Right renal cortex interstitium (tissue), 3 donors: ENCODE measurements at regions not wholly inside any gene's neighbourhood (a gene's known extent, or its start where the extent isn't known, plus 50 kb on each side); places are given as distances from the start of the nearest gene placed in this dataset.

Experiments
- DNase-seq, 3 donors: peaks; one replicate each; pipeline ENCODE4 v3.0.0-alpha.2; 2013; ENCODE audit warnings: low read depth in 3 of 3, low spot score in 2 of 3

- no peak for DNase-seq
These were observed 254.7 kb downstream of the MAN2A1 start for GRCh38 chr5:109944461-109944860.

DNA sequence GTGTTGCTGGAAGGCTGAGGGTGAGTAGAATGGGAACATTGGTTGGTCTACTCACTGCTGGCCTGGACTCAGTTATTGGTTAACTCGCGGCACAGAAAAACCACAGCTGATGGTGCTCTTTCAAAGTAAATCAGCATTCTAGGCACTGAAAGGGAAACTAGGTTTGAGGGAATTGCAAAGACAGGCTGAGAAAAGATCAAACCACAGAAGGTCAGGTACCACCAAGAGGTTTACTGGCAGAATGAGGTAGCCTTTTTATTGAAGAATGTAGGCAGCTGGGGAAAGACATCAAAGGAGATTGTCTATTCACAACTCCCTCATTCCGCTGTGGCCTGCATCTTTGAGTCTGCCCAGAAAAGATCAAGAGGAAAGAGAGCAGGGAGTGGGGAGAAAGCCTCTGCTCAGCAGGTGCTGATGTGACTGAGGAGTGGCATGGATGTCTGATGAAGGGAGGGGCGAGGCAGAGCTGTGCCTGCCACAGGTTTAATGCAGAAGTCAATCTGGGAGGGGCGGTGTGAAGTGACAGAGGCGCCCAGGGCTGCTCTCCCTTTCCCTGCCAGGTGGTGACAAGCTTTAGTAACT is 255.5 kb downstream of the MAN2A1 start:
- DNase-seq = no peak

DNA sequence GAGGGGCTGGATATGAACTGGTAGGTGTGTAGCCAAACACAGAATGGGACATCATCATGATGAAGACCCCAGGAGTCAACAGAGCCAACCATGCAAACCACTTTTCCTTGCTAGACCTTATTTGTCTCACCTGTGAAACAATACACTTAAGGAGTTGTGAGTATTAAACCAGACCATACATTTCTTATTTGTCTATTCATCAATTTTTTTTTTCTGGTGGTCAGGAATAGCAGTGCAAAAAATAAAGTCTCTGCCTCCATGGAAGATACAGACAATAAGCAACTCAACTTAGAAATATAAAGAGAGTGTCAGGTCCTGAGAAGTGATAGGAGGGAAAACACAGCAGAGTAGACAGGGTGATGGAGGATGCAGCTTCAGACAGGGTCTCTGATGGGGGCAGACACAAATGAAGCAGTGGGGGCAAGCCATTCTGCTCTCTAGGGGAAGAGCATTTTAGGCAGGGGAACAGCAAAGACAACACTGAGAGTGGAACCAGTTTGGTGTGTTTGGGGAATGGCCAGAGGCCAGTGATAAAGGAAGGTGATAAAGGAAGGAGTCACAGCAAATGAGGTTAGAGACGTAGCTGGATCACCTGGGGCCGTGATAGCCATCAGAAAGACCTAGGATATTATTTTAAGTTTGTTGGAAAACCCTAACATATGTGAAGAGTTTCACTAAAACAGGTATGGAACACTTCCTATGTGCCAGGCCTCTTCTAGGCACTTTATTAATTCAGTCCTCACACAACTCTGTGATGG is 256.2 kb downstream of the MAN2A1 start:
- no peak for DNase-seq

DNA sequence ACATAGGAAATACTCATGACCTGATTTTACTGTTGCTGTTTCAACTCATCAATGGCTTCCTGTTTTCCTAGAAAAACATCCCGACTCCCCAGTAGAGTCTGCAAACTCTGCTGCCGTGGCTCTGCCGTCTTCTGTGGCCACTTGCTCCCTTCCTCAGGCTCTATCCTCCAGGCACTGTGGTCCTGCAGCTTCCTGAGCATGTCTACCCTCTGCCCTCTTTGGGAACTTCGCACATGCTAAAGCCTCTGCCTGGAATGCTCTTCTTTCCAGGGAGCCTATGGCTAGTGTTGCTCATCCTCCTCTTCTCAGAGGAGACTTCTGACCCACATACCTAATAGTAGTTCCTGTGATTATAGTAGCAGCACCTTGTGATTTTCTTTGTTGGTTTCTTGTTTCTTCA is 256.9 kb downstream of the MAN2A1 start:
- DNase-seq = no peak

DNA sequence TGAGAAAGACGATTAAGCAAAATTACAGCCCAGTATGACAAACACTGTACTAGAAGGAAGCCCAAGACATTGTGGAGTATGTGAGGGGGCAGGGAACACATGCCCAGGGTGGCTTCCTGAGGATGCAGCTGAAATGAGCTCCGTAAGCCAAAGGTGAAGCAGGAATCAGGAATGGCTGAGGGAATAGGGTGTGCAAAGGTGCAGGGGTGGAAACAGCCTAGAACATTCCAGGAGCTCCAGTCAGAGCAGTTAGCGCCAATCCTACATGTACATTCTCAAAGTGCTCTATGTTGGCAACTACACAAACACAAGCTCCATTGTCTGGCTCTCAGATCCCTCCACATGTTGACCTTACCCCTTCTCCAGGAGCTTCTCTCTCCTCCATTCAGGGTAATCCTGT is 257.9 kb downstream of the MAN2A1 start:
- DNase-seq = no peak

GRCh38 chr5:109950634-109951033 is 260.9 kb downstream of the MAN2A1 start:
- no peak for DNase-seq

GRCh38 chr5:109951348-109951747 is 261.6 kb downstream of the MAN2A1 start:
- DNase-seq = no peak

DNA sequence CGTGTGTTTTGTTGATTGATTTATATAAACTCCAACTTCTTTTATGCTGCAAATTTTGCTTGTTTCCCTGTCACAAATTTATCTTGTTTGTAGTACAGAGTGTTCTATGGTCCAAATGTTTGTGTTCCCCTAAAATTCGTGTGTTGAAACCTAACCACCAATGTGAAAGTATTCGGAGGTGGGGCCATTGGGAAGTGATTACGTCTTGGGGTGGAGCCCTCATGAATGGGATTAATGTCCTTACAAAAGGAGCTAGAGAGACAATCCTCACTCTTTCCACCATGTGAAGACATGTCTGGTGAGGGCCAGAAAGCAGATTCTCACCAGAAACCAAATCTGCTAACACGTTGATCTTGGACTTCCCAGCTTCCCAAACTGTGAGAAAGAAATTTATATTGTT is 262.0 kb downstream of the MAN2A1 start:
- no peak for DNase-seq

- no peak for DNase-seq
These were observed 264.0 kb downstream of the MAN2A1 start for GRCh38 chr5:109953761-109954160.

DNA sequence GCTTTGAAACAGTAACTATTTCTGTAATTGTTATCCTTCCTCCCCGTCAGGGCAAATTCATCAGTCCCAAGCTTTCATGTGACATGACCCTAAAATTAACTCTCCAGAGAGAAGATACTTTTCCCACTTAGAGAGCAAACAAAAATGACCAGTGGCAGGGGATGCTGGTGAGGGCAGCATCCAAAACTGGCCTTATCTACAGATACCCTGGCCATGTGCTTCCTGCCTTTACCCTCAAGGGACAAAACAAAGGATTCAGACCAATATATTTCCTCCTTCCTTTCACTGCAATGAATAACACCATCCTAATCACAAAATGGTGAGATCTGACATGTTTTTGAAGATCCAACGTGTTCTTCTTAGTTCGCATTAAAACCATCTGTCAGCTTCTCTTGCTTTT is 267.2 kb downstream of the MAN2A1 start:
- no peak for DNase-seq

DNA sequence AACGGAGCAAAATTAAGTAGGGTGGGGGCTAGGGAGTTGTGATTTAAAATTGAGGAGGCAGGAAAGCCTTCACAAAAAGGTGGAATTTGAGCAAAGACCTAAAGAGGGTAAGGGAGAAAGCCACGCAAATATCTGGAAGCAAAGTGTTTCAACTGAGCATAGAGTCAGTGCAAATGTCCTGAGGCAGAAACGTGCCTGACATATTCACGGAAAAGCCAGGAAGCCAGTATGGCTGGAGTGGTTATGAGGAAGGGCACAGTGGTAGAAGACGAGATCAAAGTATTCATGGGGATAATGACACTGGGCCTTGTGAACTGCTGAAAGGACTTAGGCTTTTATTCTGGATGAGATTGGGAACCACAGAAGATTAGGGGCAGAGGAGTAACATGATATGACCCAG is 268.4 kb downstream of the MAN2A1 start:
- DNase-seq = no peak

- DNase-seq = no peak
These were observed 269.9 kb downstream of the MAN2A1 start for GRCh38 chr5:109959652-109960051.

DNA sequence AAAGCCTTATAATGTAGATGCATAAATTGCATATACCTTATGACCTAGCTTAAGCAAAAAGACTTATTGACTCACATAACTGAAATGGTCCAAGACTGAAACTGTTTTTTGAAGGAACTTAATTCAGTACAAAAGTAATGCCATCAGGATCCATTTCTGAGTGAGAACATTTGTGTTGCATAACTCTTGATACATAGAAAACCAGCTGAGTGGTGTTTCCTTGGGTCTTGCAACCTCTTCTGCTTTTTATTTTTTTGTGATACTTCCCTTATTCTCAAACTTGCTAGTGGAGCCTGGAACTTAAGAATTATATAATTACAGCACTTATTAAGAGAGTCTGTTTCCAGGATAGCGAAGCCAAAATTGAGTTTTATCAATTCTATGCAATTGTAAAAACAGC is 272.0 kb downstream of the MAN2A1 start:
- DNase-seq = no peak

- DNase-seq = no peak
These were observed 273.3 kb downstream of the MAN2A1 start for GRCh38 chr5:109962882-109963603.

- no peak for DNase-seq
These were observed 274.4 kb downstream of the MAN2A1 start for GRCh38 chr5:109964136-109964535.

DNA sequence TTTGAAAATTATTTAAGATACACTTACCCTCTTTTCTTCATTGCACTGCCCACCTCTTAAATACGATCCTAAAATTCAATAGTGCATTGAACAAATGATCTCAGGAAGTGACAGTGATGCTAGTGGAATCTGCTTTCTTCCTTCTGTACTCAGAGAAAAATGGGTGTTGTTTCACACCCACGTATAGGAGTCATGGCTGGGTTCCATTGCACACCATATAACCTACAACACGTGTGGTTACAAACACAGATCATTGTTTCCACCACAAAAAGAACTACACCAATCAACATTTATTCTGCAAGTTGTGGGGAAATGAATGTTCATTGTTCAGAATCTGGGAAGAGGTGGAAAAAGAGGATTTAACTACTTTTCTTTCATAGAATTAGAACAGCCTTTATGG is 275.9 kb downstream of the MAN2A1 start:
- no peak for DNase-seq

- no peak for DNase-seq
These were observed 282.2 kb downstream of the MAN2A1 start for GRCh38 chr5:109971968-109972367.

DNA sequence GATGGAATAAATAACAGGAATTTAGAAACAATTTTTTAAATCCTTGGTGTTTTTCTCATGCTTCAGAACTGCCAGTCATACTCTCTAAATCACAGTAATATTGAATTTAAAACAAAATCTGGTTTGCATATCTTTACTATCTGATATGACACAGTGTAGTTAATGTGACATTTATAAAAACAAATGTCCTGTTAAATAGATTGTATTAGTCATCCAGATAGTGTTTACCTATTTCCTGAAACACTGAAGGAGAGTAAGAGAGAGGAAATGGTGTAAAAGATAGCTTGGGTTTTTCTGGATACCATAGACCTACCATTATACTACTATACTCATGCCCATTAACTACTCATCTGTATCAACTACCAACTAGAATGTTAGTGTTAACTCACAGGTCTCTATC is 292.3 kb downstream of the MAN2A1 start:
- no peak for DNase-seq

DNA sequence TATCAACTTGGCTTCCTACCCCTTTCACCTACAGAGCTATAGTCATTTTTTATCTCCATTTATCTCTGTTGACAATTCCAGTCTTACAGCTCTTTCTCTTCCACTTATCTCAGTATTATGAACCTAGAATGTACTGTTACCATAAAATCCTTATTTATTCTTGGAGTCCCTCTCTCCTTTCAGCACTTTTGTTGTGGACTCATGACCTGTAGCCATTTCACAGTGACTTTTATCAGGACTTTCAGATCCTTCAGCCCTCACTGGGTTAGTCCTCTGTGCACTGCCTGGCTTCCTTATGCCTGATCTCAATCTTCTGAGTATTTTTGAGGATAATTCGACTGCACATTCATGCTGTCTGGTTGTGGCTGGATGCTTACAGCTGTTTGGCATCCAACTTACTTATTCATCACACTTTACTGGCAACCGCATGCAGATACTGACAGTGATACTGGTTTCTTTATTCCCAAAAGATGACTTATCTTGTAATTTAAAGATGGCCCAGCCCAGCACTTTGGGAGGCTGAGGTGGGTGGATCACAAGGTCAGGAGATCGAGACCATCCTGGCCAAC is 293.3 kb downstream of the MAN2A1 start:
- DNase-seq = no peak

- DNase-seq = no peak
These were observed 297.0 kb downstream of the MAN2A1 start for GRCh38 chr5:109986726-109987125.

DNA sequence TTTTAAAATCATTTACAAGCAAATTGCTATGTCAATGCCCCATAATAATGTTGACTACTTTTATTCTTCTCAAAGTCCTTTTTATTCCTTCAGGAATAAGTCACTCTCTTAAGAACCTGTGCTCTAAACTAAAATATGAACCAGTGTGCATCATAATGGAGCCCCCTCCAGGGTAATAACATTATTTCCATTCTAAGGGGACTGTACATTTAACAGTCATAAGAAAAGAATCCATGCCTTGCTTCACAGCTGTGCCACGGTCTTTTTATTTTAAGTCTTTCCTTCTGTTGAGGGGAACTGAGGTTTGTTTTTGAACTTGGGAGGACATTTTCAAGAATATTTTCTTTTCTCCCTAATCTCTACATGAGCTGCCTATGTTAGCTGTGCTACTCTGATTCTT is 297.6 kb downstream of the MAN2A1 start:
- DNase-seq = no peak

GRCh38 chr5:109987970-109988369 is 298.2 kb downstream of the MAN2A1 start:
- no peak for DNase-seq
